Activated T-cell treated with anti-CD3 and anti-CD28 coated beads, Interleukin-2, amount 50 U/mL, for 1 hour (primary cell): ENCODE measurements at regions not wholly inside any gene's neighbourhood (a gene's known extent, or its start where the extent isn't known, plus 50 kb on each side); places are given as distances from the start of the nearest gene placed in this dataset.
"Not testable (repeated sequence)": the region's sequence is repeated elsewhere in the genome, so short reads cannot be mapped to it uniquely, and the experiment has no call there.

Experiments
- DNase-seq: peaks from one replicate; pipeline ENCODE4 v3.0.0-alpha.2; 2020

GRCh38 chr4:83213640-83214039 is 71.0 kb downstream of the COQ2 start:
- DNase-seq: no peak

GRCh38 chr4:83212041-83212851 is 72.4 kb downstream of the COQ2 start:
- DNase-seq: peak; percentile 48

GRCh38 chr4:83209419-83209818 is 75.2 kb downstream of the COQ2 start:
- no peak for DNase-seq

GRCh38 chr4:83208371-83209365 is 75.9 kb downstream of the COQ2 start:
- DNase-seq: no peak

- no peak for DNase-seq
Measured at GRCh38 chr4:83207497-83208101, 77.0 kb downstream of the COQ2 start.

- DNase-seq: no peak
Measured at GRCh38 chr4:83205760-83206159, 78.8 kb downstream of the COQ2 start.

- no peak for DNase-seq
Measured at GRCh38 chr4:83204731-83205130, 79.9 kb downstream of the COQ2 start.

GRCh38 chr4:83201761-83202160 is 82.8 kb downstream of the COQ2 start:
- DNase-seq: no peak

GRCh38 chr4:83197555-83198235 is 83.2 kb upstream of the PLAC8 start:
- no peak for DNase-seq

- DNase-seq: no peak
Measured at GRCh38 chr4:83196921-83197320, 82.4 kb upstream of the PLAC8 start.

GRCh38 chr4:83195269-83195668 is 80.7 kb upstream of the PLAC8 start:
- DNase-seq: no peak

- not testable (repeated sequence) for DNase-seq
Measured at GRCh38 chr4:83194588-83194987, 80.1 kb upstream of the PLAC8 start.

GRCh38 chr4:83192634-83193033 is 78.1 kb upstream of the PLAC8 start:
- DNase-seq: no peak

GRCh38 chr4:83191026-83191425 is 76.5 kb upstream of the PLAC8 start:
- DNase-seq: no peak

- DNase-seq: no peak
Measured at GRCh38 chr4:83189631-83190136, 75.2 kb upstream of the PLAC8 start.

GRCh38 chr4:83180431-83180968 is 66.0 kb upstream of the PLAC8 start:
- no peak for DNase-seq

- DNase-seq: no peak
Measured at GRCh38 chr4:83179205-83179604, 64.7 kb upstream of the PLAC8 start.

GRCh38 chr4:83178029-83178428 is 63.5 kb upstream of the PLAC8 start:
- DNase-seq: no peak

- DNase-seq: no peak
Measured at GRCh38 chr4:83177182-83177581, 62.7 kb upstream of the PLAC8 start.

- no peak for DNase-seq
Measured at GRCh38 chr4:83174844-83175414, 60.4 kb upstream of the PLAC8 start.

GRCh38 chr4:83172371-83172770 is 57.8 kb upstream of the PLAC8 start:
- no peak for DNase-seq
